ENCODE measurements at regions not wholly inside any gene's neighbourhood (a gene's known extent, or its start where the extent isn't known, plus 50 kb on each side); places are given as distances from the start of the nearest gene placed in this dataset.

DNA sequence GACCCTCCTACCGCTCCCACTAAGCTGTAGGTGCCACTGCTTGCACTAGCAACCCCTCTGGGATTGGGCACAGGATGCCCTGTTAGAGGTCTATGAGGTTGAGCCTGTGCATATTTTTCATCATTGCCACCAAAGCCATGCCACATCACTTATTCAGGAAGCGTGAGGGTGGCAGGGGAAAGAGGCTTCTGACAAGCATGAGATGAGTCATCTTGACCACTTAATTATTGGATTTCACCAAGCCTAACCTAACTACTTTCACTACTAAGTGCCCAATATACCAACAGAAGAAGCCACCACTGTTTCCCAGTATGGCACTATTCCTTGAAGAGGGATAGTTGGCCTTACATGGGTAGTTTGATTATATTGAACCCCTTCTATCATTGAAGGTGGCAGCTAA is 181.3 kb upstream of the EPHA4 start:
- TF ChIP-seq ZNF274 (IDR thresholded peaks at IDR 0.05; ENCODE audit: low read depth, low read length) (no peak), YY1 (IDR thresholded peaks at IDR 0.05; ENCODE audit: extremely low read depth, insufficient replicate concordance, low read depth, low read length) (no peak), FOSL1 (IDR thresholded peaks at IDR 0.05; ENCODE audit: low read depth) (no peak), POLR2A (IDR thresholded peaks at IDR 0.05; ENCODE audit: borderline replicate concordance, extremely low read depth, insufficient read depth, insufficient read length) (no peak), CBX3 (IDR thresholded peaks at IDR 0.05; ENCODE audit: low read depth) (no peak), EZH2 (IDR thresholded peaks at IDR 0.05) (no peak), POLR2AphosphoS5 (IDR thresholded peaks at IDR 0.05; ENCODE audit: low read depth, low read length) (no peak), CEBPB (IDR thresholded peaks at IDR 0.05; ENCODE audit: low read depth) (no peak), SRF (IDR thresholded peaks at IDR 0.05; ENCODE audit: low read depth) (no peak), MAX (IDR thresholded peaks at IDR 0.05) (no peak), TCF7L2 (IDR thresholded peaks at IDR 0.05; ENCODE audit: borderline replicate concordance, extremely low read depth, insufficient read depth, insufficient read length) (no peak), JUND (IDR thresholded peaks at IDR 0.05) (no peak)
- TF ChIP-seq, protein P1, sequence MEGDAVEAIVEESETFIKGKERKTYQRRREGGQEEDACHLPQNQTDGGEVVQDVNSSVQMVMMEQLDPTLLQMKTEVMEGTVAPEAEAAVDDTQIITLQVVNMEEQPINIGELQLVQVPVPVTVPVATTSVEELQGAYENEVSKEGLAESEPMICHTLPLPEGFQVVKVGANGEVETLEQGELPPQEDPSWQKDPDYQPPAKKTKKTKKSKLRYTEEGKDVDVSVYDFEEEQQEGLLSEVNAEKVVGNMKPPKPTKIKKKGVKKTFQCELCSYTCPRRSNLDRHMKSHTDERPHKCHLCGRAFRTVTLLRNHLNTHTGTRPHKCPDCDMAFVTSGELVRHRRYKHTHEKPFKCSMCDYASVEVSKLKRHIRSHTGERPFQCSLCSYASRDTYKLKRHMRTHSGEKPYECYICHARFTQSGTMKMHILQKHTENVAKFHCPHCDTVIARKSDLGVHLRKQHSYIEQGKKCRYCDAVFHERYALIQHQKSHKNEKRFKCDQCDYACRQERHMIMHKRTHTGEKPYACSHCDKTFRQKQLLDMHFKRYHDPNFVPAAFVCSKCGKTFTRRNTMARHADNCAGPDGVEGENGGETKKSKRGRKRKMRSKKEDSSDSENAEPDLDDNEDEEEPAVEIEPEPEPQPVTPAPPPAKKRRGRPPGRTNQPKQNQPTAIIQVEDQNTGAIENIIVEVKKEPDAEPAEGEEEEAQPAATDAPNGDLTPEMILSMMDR (IDR thresholded peaks at IDR 0.05 in 2 of 3, conservative IDR thresholded peaks at IDR 0.05 in 1 of 3; ENCODE audit: borderline replicate concordance in 1 of 3, insufficient read depth in 1 of 3, low read depth in 2 of 3, low read length in 2 of 3) = no peak
- TF ChIP-seq, protein P2, sequence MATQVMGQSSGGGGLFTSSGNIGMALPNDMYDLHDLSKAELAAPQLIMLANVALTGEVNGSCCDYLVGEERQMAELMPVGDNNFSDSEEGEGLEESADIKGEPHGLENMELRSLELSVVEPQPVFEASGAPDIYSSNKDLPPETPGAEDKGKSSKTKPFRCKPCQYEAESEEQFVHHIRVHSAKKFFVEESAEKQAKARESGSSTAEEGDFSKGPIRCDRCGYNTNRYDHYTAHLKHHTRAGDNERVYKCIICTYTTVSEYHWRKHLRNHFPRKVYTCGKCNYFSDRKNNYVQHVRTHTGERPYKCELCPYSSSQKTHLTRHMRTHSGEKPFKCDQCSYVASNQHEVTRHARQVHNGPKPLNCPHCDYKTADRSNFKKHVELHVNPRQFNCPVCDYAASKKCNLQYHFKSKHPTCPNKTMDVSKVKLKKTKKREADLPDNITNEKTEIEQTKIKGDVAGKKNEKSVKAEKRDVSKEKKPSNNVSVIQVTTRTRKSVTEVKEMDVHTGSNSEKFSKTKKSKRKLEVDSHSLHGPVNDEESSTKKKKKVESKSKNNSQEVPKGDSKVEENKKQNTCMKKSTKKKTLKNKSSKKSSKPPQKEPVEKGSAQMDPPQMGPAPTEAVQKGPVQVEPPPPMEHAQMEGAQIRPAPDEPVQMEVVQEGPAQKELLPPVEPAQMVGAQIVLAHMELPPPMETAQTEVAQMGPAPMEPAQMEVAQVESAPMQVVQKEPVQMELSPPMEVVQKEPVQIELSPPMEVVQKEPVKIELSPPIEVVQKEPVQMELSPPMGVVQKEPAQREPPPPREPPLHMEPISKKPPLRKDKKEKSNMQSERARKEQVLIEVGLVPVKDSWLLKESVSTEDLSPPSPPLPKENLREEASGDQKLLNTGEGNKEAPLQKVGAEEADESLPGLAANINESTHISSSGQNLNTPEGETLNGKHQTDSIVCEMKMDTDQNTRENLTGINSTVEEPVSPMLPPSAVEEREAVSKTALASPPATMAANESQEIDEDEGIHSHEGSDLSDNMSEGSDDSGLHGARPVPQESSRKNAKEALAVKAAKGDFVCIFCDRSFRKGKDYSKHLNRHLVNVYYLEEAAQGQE (IDR thresholded peaks at IDR 0.05; ENCODE audit: low read depth) = no peak

Measured in HCT116 (cell line).